HL-60 (cell line): ENCODE measurements at regions not wholly inside any gene's neighbourhood (a gene's known extent, or its start where the extent isn't known, plus 50 kb on each side); places are given as distances from the start of the nearest gene placed in this dataset.

Experiments
- CTCF ChIP-seq: IDR thresholded peaks from one replicate; pipeline ENCODE4 v1.5.1; 2011; ENCODE audit warnings: low read length, control low read depth, inconsistent platforms; ENCODE audit not compliant: insufficient read depth
- GABPA ChIP-seq: IDR thresholded peaks from 2 replicates; pipeline ENCODE4 v1.6.1; 2012; ENCODE audit warnings: low read depth
- POLR2AphosphoS5 ChIP-seq: IDR thresholded peaks from 2 replicates; pipeline ENCODE4 v1.6.1; 2012; ENCODE audit warnings: low read depth
- REST ChIP-seq: IDR thresholded peaks from 2 replicates; pipeline ENCODE4 v1.6.1; 2012; ENCODE audit warnings: low read depth; ENCODE audit not compliant: insufficient replicate concordance
- SPI1 ChIP-seq: IDR thresholded peaks from 2 replicates; pipeline ENCODE4 v1.6.1; 2012; ENCODE audit warnings: low read depth, mild to moderate bottlenecking, borderline replicate concordance

- TF ChIP-seq POLR2AphosphoS5 (no peak), CTCF (no peak), GABPA (no peak), REST (no peak), SPI1 (no peak)
These were observed 101.5 kb upstream of the GALNT5 start for GRCh38 chr2:157155992-157156391.
